GM18517 (cell line): ENCODE measurements at regions not wholly inside any gene's neighbourhood (a gene's known extent, or its start where the extent isn't known, plus 50 kb on each side); places are given as distances from the start of the nearest gene placed in this dataset.

Experiments
- ATAC-seq: cut with Tn5 transposase; IDR thresholded peaks from one replicate; pipeline ENCODE4 v1.9.1; 2021; ENCODE audit warnings: mild to moderate bottlenecking, moderate library complexity; ENCODE audit not compliant: unreplicated experiment

- no peak for ATAC-seq
These were observed 66.5 kb upstream of the UGP2 start for GRCh38 chr2:63775191-63775590.

- ATAC-seq = no peak
These were observed 65.3 kb upstream of the UGP2 start for GRCh38 chr2:63776382-63776781.

- no peak for ATAC-seq
These were observed 63.9 kb upstream of the UGP2 start for GRCh38 chr2:63777816-63778215.

- ATAC-seq = no peak
These were observed 63.3 kb upstream of the UGP2 start for GRCh38 chr2:63778391-63778790.

- ATAC-seq = no peak
These were observed 61.1 kb upstream of the UGP2 start for GRCh38 chr2:63780518-63781155.

GRCh38 chr2:63784461-63784860 lies 57.2 kb upstream of the UGP2 start:
- ATAC-seq = no peak

- no peak for ATAC-seq
These were observed 56.6 kb upstream of the UGP2 start for GRCh38 chr2:63785096-63785495.

- ATAC-seq = no peak
These were observed 55.2 kb upstream of the UGP2 start for GRCh38 chr2:63786471-63786870.

- no peak for ATAC-seq
These were observed 53.6 kb upstream of the UGP2 start for GRCh38 chr2:63788071-63788470.

- no peak for ATAC-seq
These were observed 52.2 kb upstream of the UGP2 start for GRCh38 chr2:63789338-63790020.

GRCh38 chr2:63790491-63790890 lies 51.2 kb upstream of the UGP2 start:
- no peak for ATAC-seq

- ATAC-seq = no peak
These were observed 50.8 kb upstream of the UGP2 start for GRCh38 chr2:63790906-63791305.

GRCh38 chr2:63791387-63791786 lies 50.3 kb upstream of the UGP2 start:
- no peak for ATAC-seq
